ENCODE measurements at regions not wholly inside any gene's neighbourhood (a gene's known extent, or its start where the extent isn't known, plus 50 kb on each side); places are given as distances from the start of the nearest gene placed in this dataset.

GRCh38 chr6:138680085-138680484, 93.5 kb upstream of the CCDC28A start:
- Histone ChIP-seq H3K27ac (ENCODE audit: low read depth, low read length, poor library complexity, severe bottlenecking) (no peak overlapping the region), H3K4me1 (ENCODE audit: insufficient read depth, low read length, poor library complexity, severe bottlenecking) (peaks cover 16% of the 10 kb centered on the region), H3K4me3 (ENCODE audit: low read depth, low read length, poor library complexity, severe bottlenecking) (no peak overlapping the region), H3K36me3 (ENCODE audit: insufficient read depth, low read length, poor library complexity, severe bottlenecking) (no peaks in the 10 kb centered on the region), H3K9me3 (ENCODE audit: low read depth, low read length, poor library complexity, severe bottlenecking) (no peaks in the 10 kb centered on the region), H3K27me3 (replicated peaks; ENCODE audit: insufficient read depth, low read depth, low read length, poor library complexity) (no peaks in the 10 kb centered on the region)
- no TSS peak for BruUV-seq (replicated peaks)
- no peak for DNase-seq (ENCODE audit: low spot score)
- TF ChIP-seq CTCF (conservative IDR thresholded peaks at IDR 0.05; ENCODE audit: low read depth, low read length) (no peak), EZH2 (IDR thresholded peaks at IDR 0.05; ENCODE audit: borderline replicate concordance, low read depth, low read length, poor library complexity, severe bottlenecking) (no peak)
- ChIA-PET CTCF (no interaction called here), POLR2A (ENCODE audit: low non-redundant PET) (no interaction called here)
- intact Hi-C loops (cut with micrococcal nuclease; ENCODE audit: unreplicated experiment), result no loop called here

DNA sequence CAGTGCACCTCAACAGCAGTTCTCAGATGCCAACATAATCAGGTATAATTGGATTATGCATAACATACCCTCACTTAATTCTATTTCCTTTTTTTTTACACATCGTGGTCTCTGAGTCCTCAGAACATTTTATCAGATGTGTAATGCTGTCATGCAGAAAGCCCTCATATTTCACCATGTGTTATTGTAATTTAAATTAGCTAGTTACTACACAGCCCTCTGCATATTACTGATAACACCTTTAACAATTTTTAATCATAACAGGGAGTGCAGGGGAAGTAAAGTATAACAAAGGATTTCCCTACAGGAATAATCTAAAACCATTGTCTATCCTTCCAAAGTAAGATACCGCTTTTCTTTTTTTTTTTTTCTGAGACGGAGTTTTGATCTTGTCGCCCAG, 91.9 kb upstream of the CCDC28A start:
- no peaks in the 10 kb centered on the region for H3K27me3 ChIP-seq (replicated peaks; ENCODE audit: insufficient read depth, low read depth, low read length, poor library complexity)
- intact Hi-C loops (cut with micrococcal nuclease; ENCODE audit: unreplicated experiment), result no loop called here
- H3K36me3 ChIP-seq (ENCODE audit: insufficient read depth, low read length, poor library complexity, severe bottlenecking), result no peaks in the 10 kb centered on the region
- POLR2A ChIA-PET (ENCODE audit: low non-redundant PET), result no interaction called here
- no peaks in the 10 kb centered on the region for H3K9me3 ChIP-seq (ENCODE audit: low read depth, low read length, poor library complexity, severe bottlenecking)
- peak; percentile 25 for DNase-seq (ENCODE audit: low spot score)
- TF ChIP-seq CTCF (conservative IDR thresholded peaks at IDR 0.05; ENCODE audit: low read depth, low read length) (no peak), EZH2 (IDR thresholded peaks at IDR 0.05; ENCODE audit: borderline replicate concordance, low read depth, low read length, poor library complexity, severe bottlenecking) (no peak)
- H3K4me3 ChIP-seq (ENCODE audit: low read depth, low read length, poor library complexity, severe bottlenecking), result no peak overlapping the region
- CTCF ChIA-PET, result interaction anchor here (0.7 kb wide), 1 partner anchor 41 kb away, joined by 3 read pairs; no protein-coding TSS in a partner anchor
- no peak overlapping the region for H3K27ac ChIP-seq (ENCODE audit: low read depth, low read length, poor library complexity, severe bottlenecking)
- H3K4me1 ChIP-seq (ENCODE audit: insufficient read depth, low read length, poor library complexity, severe bottlenecking), result peaks cover 18% of the 10 kb centered on the region
- no TSS peak for BruUV-seq (replicated peaks)

- H3K27ac ChIP-seq (ENCODE audit: low read depth, low read length, poor library complexity, severe bottlenecking), result no peak overlapping the region
- TF ChIP-seq CTCF (conservative IDR thresholded peaks at IDR 0.05; ENCODE audit: low read depth, low read length) (no peak), EZH2 (IDR thresholded peaks at IDR 0.05; ENCODE audit: borderline replicate concordance, low read depth, low read length, poor library complexity, severe bottlenecking) (no peak)
- no peaks in the 10 kb centered on the region for H3K27me3 ChIP-seq (replicated peaks; ENCODE audit: insufficient read depth, low read depth, low read length, poor library complexity)
- no peak overlapping the region for H3K4me3 ChIP-seq (ENCODE audit: low read depth, low read length, poor library complexity, severe bottlenecking)
- ChIA-PET CTCF (no interaction called here), POLR2A (ENCODE audit: low non-redundant PET) (no interaction called here)
- H3K36me3 ChIP-seq (ENCODE audit: insufficient read depth, low read length, poor library complexity, severe bottlenecking), result no peaks in the 10 kb centered on the region
- DNase-seq (ENCODE audit: low spot score), result no peak
- BruUV-seq (replicated peaks), result no TSS peak
- intact Hi-C loops (cut with micrococcal nuclease; ENCODE audit: unreplicated experiment), result no loop called here
- H3K9me3 ChIP-seq (ENCODE audit: low read depth, low read length, poor library complexity, severe bottlenecking), result no peaks in the 10 kb centered on the region
- peaks cover 18% of the 10 kb centered on the region for H3K4me1 ChIP-seq (ENCODE audit: insufficient read depth, low read length, poor library complexity, severe bottlenecking)
Observed at GRCh38 chr6:138682704-138683527, 90.7 kb upstream of the CCDC28A start.

Measured in A673 (cell line).